Body of pancreas (tissue), 4 donors: ENCODE measurements at regions not wholly inside any gene's neighbourhood (a gene's known extent, or its start where the extent isn't known, plus 50 kb on each side); places are given as distances from the start of the nearest gene placed in this dataset.

Experiments used
- ATAC-seq: fragments of 150-250 bp; one replicate; pipeline ENCODE4 v1.9.1; 2016
- DNase-seq, 4 donors: peaks; one replicate each; pipeline ENCODE4 v3.0.0-alpha.2; 2019
- H3K27ac ChIP-seq, 4 donors: fragments of 200-600 bp; sonication (generic); 1 replicate in 3 of 4; 2 replicates in 1 of 4; pipeline versions ENCODE4 v1.5.1 to v1.6.1; 2016 to 2019; ENCODE audit warnings: mild to moderate bottlenecking in 1 of 4, mixed read lengths in 1 of 4, moderate library complexity in 1 of 4
- H3K27me3 ChIP-seq, 2 donors: fragments of 200-600 bp; sonication (generic); one replicate each; pipeline ENCODE4 v1.6.0; 2016; ENCODE audit warnings: mild to moderate bottlenecking in 1 of 2
- H3K36me3 ChIP-seq, 2 donors: fragments of 200-600 bp; sonication (generic); replicated peaks in 1 of 2; 2 replicates each; pipeline ENCODE4 v1.5.1; 2016; ENCODE audit warnings: low read depth in 2 of 2; ENCODE audit not compliant: insufficient read depth in 1 of 2
- H3K4me1 ChIP-seq: fragments of 200-600 bp; sonication (generic); one replicate; pipeline ENCODE4 v1.6.0; 2016
- H3K4me3 ChIP-seq, 2 donors: fragments of 200-600 bp; sonication (generic); 1 replicate in 1 of 2; 2 replicates in 1 of 2; pipeline ENCODE4 v1.5.1; 2016 to 2019
- H3K9me3 ChIP-seq, 3 donors: fragments of 200-600 bp; sonication (generic); 1 replicate in 2 of 3; 2 replicates in 1 of 3; pipeline ENCODE4 v1.5.1; 2016
- CTCF ChIP-seq, 7 experiments: fragments of 450-650 bp in 4 of 7; fragments of 200-600 bp in 3 of 7; sonication (generic) in 3 of 7; IDR thresholded peaks; one replicate each; pipeline ENCODE4 v1.5.1; 2016 to 2019; ENCODE audit warnings: antibody characterized with exemption in 7 of 7
- POLR2A ChIP-seq, 3 donors: fragments of 450-650 bp; IDR thresholded peaks; one replicate each; pipeline ENCODE4 v1.6.1; 2016; ENCODE audit warnings: antibody characterized with exemption in 3 of 3, mild to moderate bottlenecking in 2 of 3
- WGBS, 2 donors: methylation state at CpG; one replicate each; pipeline ENCODE4 v1.1.5; 2017; 5-methylcytosine and 5-hydroxymethylcytosine counted together
- intact Hi-C: fragments of 100-400 bp; cut with DNase I; formaldehyde crosslinking; loops from one replicate; pipeline ENCODE4 v1.15.1; 2023

- no peak overlapping the region for H3K4me3 ChIP-seq
- WGBS, 2 donors: 38 to 67% methylated on average over 1 of the region's 1 CpG
- DNase-seq (no peak), ATAC-seq (no peak)
- TF ChIP-seq CTCF (IDR thresholded peaks at IDR 0.05) (no peak), POLR2A (IDR thresholded peaks at IDR 0.05) (no peak)
- no peaks in the 10 kb centered on the region for H3K36me3 ChIP-seq
- no peaks in the 10 kb centered on the region for H3K4me1 ChIP-seq
- H3K27me3 ChIP-seq: no peaks in the 10 kb centered on the region
- intact Hi-C loops: no loop called here
- no peak overlapping the region for H3K27ac ChIP-seq
- no peaks in the 10 kb centered on the region for H3K9me3 ChIP-seq
Measured at GRCh38 chr5:169398515-169398914, 97.6 kb upstream of the SLIT3 start.

GRCh38 chr5:169395136-169395535, 94.2 kb upstream of the SLIT3 start:
- no peak overlapping the region for H3K27ac ChIP-seq
- ATAC-seq (no peak), DNase-seq (no peak)
- H3K27me3 ChIP-seq: no peaks in the 10 kb centered on the region
- intact Hi-C loops: no loop called here
- no peaks in the 10 kb centered on the region for H3K4me1 ChIP-seq
- no peak overlapping the region for H3K4me3 ChIP-seq
- no peaks in the 10 kb centered on the region for H3K9me3 ChIP-seq
- no peaks in the 10 kb centered on the region for H3K36me3 ChIP-seq
- WGBS, 2 donors: 78 to 86% methylated on average over 1 of the region's 1 CpG
- TF ChIP-seq CTCF (IDR thresholded peaks at IDR 0.05) (no peak), POLR2A (IDR thresholded peaks at IDR 0.05) (no peak)

GRCh38 chr5:169394371-169394770, 93.4 kb upstream of the SLIT3 start:
- H3K36me3 ChIP-seq: no peaks in the 10 kb centered on the region
- DNase-seq (no peak), ATAC-seq (no peak)
- WGBS, 2 donors: 63 to 64% methylated on average over 4 of the region's 4 CpGs
- no peak overlapping the region for H3K27ac ChIP-seq
- intact Hi-C loops: no loop called here
- no peak overlapping the region for H3K4me3 ChIP-seq
- H3K4me1 ChIP-seq: no peaks in the 10 kb centered on the region
- TF ChIP-seq POLR2A (IDR thresholded peaks at IDR 0.05): no peak
- TF ChIP-seq CTCF (IDR thresholded peaks at IDR 0.05): no peak
- no peaks in the 10 kb centered on the region for H3K27me3 ChIP-seq
- H3K9me3 ChIP-seq: no peaks in the 10 kb centered on the region

- no peak overlapping the region for H3K27ac ChIP-seq
- intact Hi-C loops: no loop called here
- ATAC-seq: no peak
- H3K36me3 ChIP-seq: no peaks in the 10 kb centered on the region
- H3K27me3 ChIP-seq: no peaks in the 10 kb centered on the region
- no peak for DNase-seq
- H3K4me3 ChIP-seq: no peak overlapping the region
- H3K4me1 ChIP-seq: no peaks in the 10 kb centered on the region
- 33 to 57% methylated on average over 1 of the region's 1 CpG for WGBS, 2 donors
- TF ChIP-seq CTCF (IDR thresholded peaks at IDR 0.05): no peak
- TF ChIP-seq POLR2A (IDR thresholded peaks at IDR 0.05): no peak
- no peaks in the 10 kb centered on the region for H3K9me3 ChIP-seq
Measured at GRCh38 chr5:169393907-169394306, 93.0 kb upstream of the SLIT3 start.

- Histone ChIP-seq H3K4me3 (no peak overlapping the region), H3K9me3 (no peaks in the 10 kb centered on the region), H3K27me3 (no peaks in the 10 kb centered on the region), H3K27ac (no peak overlapping the region), H3K36me3 (no peaks in the 10 kb centered on the region), H3K4me1 (no peaks in the 10 kb centered on the region)
- DNase-seq (no peak), ATAC-seq (no peak)
- intact Hi-C loops: no loop called here
- TF ChIP-seq CTCF (IDR thresholded peaks at IDR 0.05): no peak
- TF ChIP-seq POLR2A (IDR thresholded peaks at IDR 0.05): no peak
Measured at GRCh38 chr5:169390265-169390664, 89.3 kb upstream of the SLIT3 start.
